H1 (cell line): ENCODE measurements at regions not wholly inside any gene's neighbourhood (a gene's known extent, or its start where the extent isn't known, plus 50 kb on each side); places are given as distances from the start of the nearest gene placed in this dataset.

Experiments used
- CTCF ChIA-PET: fragments of 300-600 bp; sonication (Branson Sonifier 250); formaldehyde crosslinking; loops from one replicate; lab custom pipeline; 2021; ENCODE audit not compliant: partially characterized antibody; lab: Charles Lee
- POLR2A ChIA-PET: fragments of 300-600 bp; sonication (Branson Sonifier 250); formaldehyde crosslinking; loops from one replicate; lab custom pipeline; 2021; ENCODE audit warnings: inconsistent platforms; ENCODE audit not compliant: partially characterized antibody; lab: Charles Lee
- DNase-seq, 2 experiments: peaks; one replicate each; pipeline versions ENCODE4 v3.0.0 to v3.0.0-alpha.2; 2010 to 2022; ENCODE audit warnings: low spot score in 2 of 2, low read depth in 1 of 2, mixed read lengths in 1 of 2
- FAIRE-seq: peaks from 2 replicates; lab custom pipeline; 2011; peaks lifted over from hg19 to GRCh38; lab: Jason Lieb, UNC
- H2AFZ ChIP-seq: 2 replicates; pipeline ENCODE4 v1.8.1; 2012; ENCODE audit warnings: low read length, inconsistent platforms
- H2AK5ac ChIP-seq: 2 replicates; pipeline ENCODE4 v1.6.1; 2013; ENCODE audit warnings: low read depth, low read length
- H2BK120ac ChIP-seq: replicated peaks from 2 replicates; pipeline ENCODE3; 2013; ENCODE audit warnings: low read depth, low read length, inconsistent platforms
- H2BK12ac ChIP-seq: 2 replicates; pipeline ENCODE4 v1.6.1; 2013; ENCODE audit warnings: low read depth, low read length
- H2BK15ac ChIP-seq: 2 replicates; pipeline ENCODE4 v1.6.1; 2013; ENCODE audit warnings: low read length
- H2BK20ac ChIP-seq: 2 replicates; pipeline ENCODE4 v1.6.1; 2013; ENCODE audit warnings: low read length
- H2BK5ac ChIP-seq: 2 replicates; pipeline ENCODE4 v1.6.1; 2013; ENCODE audit warnings: low read depth, low read length
- H3K14ac ChIP-seq: 2 replicates; pipeline ENCODE4 v1.6.1; 2013; ENCODE audit warnings: inconsistent platforms; ENCODE audit not compliant: insufficient read length
- H3K18ac ChIP-seq: 2 replicates; pipeline ENCODE4 v1.6.1; 2013; ENCODE audit warnings: low read length; ENCODE audit errors: extremely low read depth
- H3K23ac ChIP-seq: 2 replicates; pipeline ENCODE4 v1.6.1; 2013; ENCODE audit warnings: inconsistent platforms; ENCODE audit not compliant: insufficient read length
- H3K23me2 ChIP-seq: 2 replicates; pipeline ENCODE4 v1.6.1; 2013; ENCODE audit warnings: low read depth, low read length
- H3K27ac ChIP-seq: 2 replicates; pipeline ENCODE4 v1.6.1; 2011; ENCODE audit warnings: low read depth, low read length, inconsistent platforms
- H3K27me3 ChIP-seq, 4 experiments: replicated peaks in 1 of 4; 1 replicate in 1 of 4; 2 replicates in 3 of 4; pipeline versions ENCODE4 v1.6.1 to v1.8.1; 2011 to 2013; ENCODE audit warnings: low read length in 3 of 4, mild to moderate bottlenecking in 3 of 4, inconsistent platforms in 2 of 4, mixed read lengths in 2 of 4, moderate library complexity in 1 of 4; ENCODE audit not compliant: control insufficient read depth in 3 of 4, insufficient read depth in 3 of 4; ENCODE audit errors: extremely low read depth in 1 of 4
- H3K36me3 ChIP-seq, 4 experiments: 2 replicates each; pipeline versions ENCODE4 v1.6.1 to v1.8.1; 2011 to 2013; ENCODE audit warnings: mild to moderate bottlenecking in 4 of 4, low read length in 3 of 4, moderate library complexity in 2 of 4, control low read depth in 1 of 4, inconsistent platforms in 1 of 4; ENCODE audit not compliant: insufficient read depth in 4 of 4, control insufficient read depth in 2 of 4
- H3K4ac ChIP-seq: replicated peaks from 2 replicates; pipeline ENCODE3; 2013; ENCODE audit warnings: low read length, low read depth, mixed read lengths, inconsistent platforms; ENCODE audit not compliant: insufficient read length
- H3K4me1 ChIP-seq, 4 experiments: replicated peaks in 1 of 4; 1 replicate in 1 of 4; 2 replicates in 3 of 4; pipeline versions ENCODE4 v1.6.1 to v1.8.1; 2011 to 2013; ENCODE audit warnings: low read length in 3 of 4, inconsistent platforms in 2 of 4, mixed read lengths in 1 of 4; ENCODE audit not compliant: insufficient read depth in 4 of 4, control insufficient read depth in 3 of 4
- H3K4me2 ChIP-seq, 2 experiments: 2 replicates each; pipeline versions ENCODE4 v1.6.1 to v1.8.1; 2011 to 2013; ENCODE audit warnings: low read depth in 2 of 2, low read length in 2 of 2, control low read depth in 1 of 2, inconsistent platforms in 1 of 2, mild to moderate bottlenecking in 1 of 2; ENCODE audit not compliant: insufficient read depth in 1 of 2
- H3K4me3 ChIP-seq, 4 experiments: fragments of 200-600, 300-600 bp in 1 of 4; sonication (generic), shearing (Covaris generic), sonication (Bioruptor Twin) in 1 of 4; 2 replicates each; pipeline versions ENCODE4 v1.5.1 to v1.8.1; 2011 to 2016; ENCODE audit warnings: low read length in 4 of 4, low read depth in 3 of 4, control low read depth in 2 of 4, inconsistent platforms in 2 of 4, mild to moderate bottlenecking in 2 of 4, mixed read lengths in 1 of 4, moderate library complexity in 1 of 4; ENCODE audit not compliant: insufficient read depth in 2 of 4; ENCODE audit errors: extremely low read depth in 1 of 4
- H3K56ac ChIP-seq: replicated peaks from 2 replicates; pipeline ENCODE3; 2013; ENCODE audit warnings: low read depth, mild to moderate bottlenecking, mixed read lengths, low read length, inconsistent platforms; ENCODE audit not compliant: insufficient read length
- H3K79me1 ChIP-seq: 2 replicates; pipeline ENCODE4 v1.6.1; 2013; ENCODE audit warnings: low read depth, low read length, control low read depth
- H3K79me2 ChIP-seq, 2 experiments: 2 replicates each; pipeline versions ENCODE4 v1.6.1 to v1.8.1; 2012 to 2013; ENCODE audit warnings: low read length in 2 of 2, mild to moderate bottlenecking in 2 of 2, inconsistent platforms in 1 of 2; ENCODE audit not compliant: insufficient read depth in 2 of 2, control insufficient read depth in 1 of 2
- H3K9ac ChIP-seq, 4 experiments: replicated peaks in 1 of 4; 1 replicate in 1 of 4; 2 replicates in 3 of 4; pipeline versions ENCODE4 v1.6.1 to v1.8.1; 2011 to 2013; ENCODE audit warnings: low read depth in 3 of 4, low read length in 3 of 4, control low read depth in 2 of 4, mild to moderate bottlenecking in 2 of 4, moderate library complexity in 2 of 4, inconsistent platforms in 1 of 4; ENCODE audit errors: extremely low read depth in 1 of 4
- H3K9me3 ChIP-seq, 2 experiments: 2 replicates each; pipeline versions ENCODE4 v1.6.1 to v1.8.1; 2012 to 2013; ENCODE audit warnings: mild to moderate bottlenecking in 2 of 2, moderate library complexity in 2 of 2, control low read depth in 1 of 2, inconsistent platforms in 1 of 2, low read depth in 1 of 2, low read length in 1 of 2, mixed read lengths in 1 of 2; ENCODE audit not compliant: insufficient read depth in 2 of 2
- H4K20me1 ChIP-seq, 2 experiments: replicated peaks in 1 of 2; 2 replicates each; pipeline versions ENCODE3 to v1.8.1; 2011 to 2013; ENCODE audit warnings: inconsistent platforms in 2 of 2, low read length in 2 of 2, mild to moderate bottlenecking in 1 of 2; ENCODE audit not compliant: insufficient read depth in 2 of 2, control insufficient read depth in 1 of 2
- H4K5ac ChIP-seq: 2 replicates; pipeline ENCODE4 v1.6.1; 2013; ENCODE audit warnings: low read length, low read depth, mixed read lengths, inconsistent platforms; ENCODE audit not compliant: insufficient read length
- H4K8ac ChIP-seq: 2 replicates; pipeline ENCODE4 v1.8.0; 2013; ENCODE audit warnings: mild to moderate bottlenecking, moderate library complexity, low read length, inconsistent platforms; ENCODE audit not compliant: insufficient read depth; ENCODE audit errors: extremely low read depth
- H4K91ac ChIP-seq: replicated peaks from 2 replicates; pipeline ENCODE3; 2013; ENCODE audit warnings: low read length, mixed read lengths, inconsistent platforms; ENCODE audit not compliant: insufficient read length
- CHD2 ChIP-seq: IDR thresholded peaks from 2 replicates; pipeline ENCODE4 v1.6.1; 2012; ENCODE audit warnings: low read length, improper control_type of control experiment
- KDM1A ChIP-seq: fragments of 200-600, 300-600 bp; sonication (generic); IDR thresholded peaks from 2 replicates; pipeline ENCODE4 v1.7.1; 2016; ENCODE audit warnings: mild to moderate bottlenecking, low read length, borderline replicate concordance
- RFX5 ChIP-seq: IDR thresholded peaks from 2 replicates; pipeline ENCODE4 v1.6.1; 2011; ENCODE audit warnings: low read depth, low read length, improper control_type of control experiment, borderline replicate concordance
- TAF1 ChIP-seq: IDR thresholded peaks from 2 replicates; pipeline ENCODE4 v1.6.1; 2011; ENCODE audit warnings: mild to moderate bottlenecking, low read depth, low read length
- WGBS, 2 experiments: shearing (Covaris generic) in 1 of 2; methylation state at CpG; one replicate each; pipeline versions ENCODE4 v1.1.6 to v1.1.7; 2013 to 2015; ENCODE audit warnings: low lambda C conversion rate in 2 of 2, mixed read lengths in 2 of 2, inconsistent platforms in 1 of 2, low coverage in 1 of 2, missing lambda C conversion rate in 1 of 2; ENCODE audit not compliant: insufficient replicate concordance in 2 of 2, insufficient coverage in 1 of 2, insufficient read length in 1 of 2; ENCODE audit errors: extremely low coverage in 1 of 2, missing lambda C conversion rate in 1 of 2; 5-methylcytosine and 5-hydroxymethylcytosine counted together

DNA sequence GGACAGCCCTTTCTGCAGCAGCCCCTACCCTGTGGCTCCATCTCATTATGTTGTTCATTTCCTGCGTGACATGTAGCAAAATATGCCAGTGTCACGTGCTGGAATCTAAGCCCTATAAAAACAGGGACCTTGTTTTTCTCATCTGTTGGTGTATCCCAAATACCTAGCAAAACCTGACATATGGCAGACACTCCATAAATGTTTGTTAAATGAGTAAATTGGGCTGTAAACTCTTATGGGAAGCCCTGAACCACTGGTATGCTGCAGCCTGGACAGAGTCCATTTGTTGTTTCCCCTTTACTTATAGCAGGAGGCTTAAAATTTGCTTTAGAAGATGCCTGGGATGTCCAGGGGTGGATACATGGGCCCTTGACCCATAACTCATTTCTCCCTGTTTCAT, 363.8 kb downstream of the NPHP4 start:
- WGBS, 2 experiments = 86% methylated on average over 2 of the region's 2 CpGs; no CpG with 5 or more reads in 1 of the 2 experiments
- no peaks in the 10 kb centered on the region for H3K23me2 ChIP-seq
- no peak overlapping the region for H3K4me3 ChIP-seq
- no peaks in the 10 kb centered on the region for H3K9me3 ChIP-seq
- no peak overlapping the region for H2AFZ ChIP-seq
- CTCF ChIA-PET = interaction anchor here (0.8 to 2.6 kb wide), 3 partner anchors 11 to 352 kb away, joined by 3 to 13 read pairs (median 5); no protein-coding TSS in a partner anchor
- H3K79me1 ChIP-seq = no peaks in the 10 kb centered on the region
- H4K91ac ChIP-seq = no peak overlapping the region
- DNase-seq = no peak
- no peak overlapping the region for H2BK120ac ChIP-seq
- no peak overlapping the region for H2BK20ac ChIP-seq
- no peak overlapping the region for H2AK5ac ChIP-seq
- no peak overlapping the region for H4K8ac ChIP-seq
- no peaks in the 10 kb centered on the region for H4K20me1 ChIP-seq
- FAIRE-seq = no peak
- H3K36me3 ChIP-seq = no peaks in the 10 kb centered on the region
- H3K56ac ChIP-seq = no peak overlapping the region
- no peak overlapping the region for H3K4ac ChIP-seq
- H3K9ac ChIP-seq = no peak overlapping the region
- H3K14ac ChIP-seq = no peak overlapping the region
- H3K18ac ChIP-seq = no peak overlapping the region
- H3K4me2 ChIP-seq = no peak overlapping the region
- H2BK5ac ChIP-seq = no peak overlapping the region
- no peak overlapping the region for H2BK15ac ChIP-seq
- H3K27ac ChIP-seq = no peak overlapping the region
- H3K23ac ChIP-seq = no peak overlapping the region
- no peak overlapping the region for H4K5ac ChIP-seq
- no peak for TF ChIP-seq KDM1A
- no peak for TF ChIP-seq RFX5
- TF ChIP-seq CHD2 = no peak
- no peak for TF ChIP-seq TAF1
- TF ChIP-seq, all 59 proteins: peak for 0
- Histone ChIP-seq H2BK12ac (no peak overlapping the region), H3K4me1 (no peaks in the 10 kb centered on the region), H3K27me3 (no peaks in the 10 kb centered on the region; a peak in 1 of 7 replicates), H3K79me2 (no peaks in the 10 kb centered on the region)
- POLR2A ChIA-PET = no interaction called here
